Posterior vena cava (tissue), 2 donors: ENCODE measurements at regions not wholly inside any gene's neighbourhood (a gene's known extent, or its start where the extent isn't known, plus 50 kb on each side); places are given as distances from the start of the nearest gene placed in this dataset.
"Not testable (repeated sequence)": the region's sequence is repeated elsewhere in the genome, so short reads cannot be mapped to it uniquely, and the experiment has no call there.

Source experiments
- DNase-seq: peaks from one replicate; pipeline ENCODE4 v3.0.0-alpha.2; 2020; ENCODE audit warnings: low spot score
- intact Hi-C, 2 donors: fragments of 100-400 bp; cut with DNase I; formaldehyde crosslinking; loops; one replicate each; pipeline versions ENCODE4 v1.14.1 to v1.14.2; 2022 to 2023
- donor health status: DM: yes; HTN: yes; CAD: no.
- donor health status: DM: yes; HTN: yes; CAD: no.

DNA sequence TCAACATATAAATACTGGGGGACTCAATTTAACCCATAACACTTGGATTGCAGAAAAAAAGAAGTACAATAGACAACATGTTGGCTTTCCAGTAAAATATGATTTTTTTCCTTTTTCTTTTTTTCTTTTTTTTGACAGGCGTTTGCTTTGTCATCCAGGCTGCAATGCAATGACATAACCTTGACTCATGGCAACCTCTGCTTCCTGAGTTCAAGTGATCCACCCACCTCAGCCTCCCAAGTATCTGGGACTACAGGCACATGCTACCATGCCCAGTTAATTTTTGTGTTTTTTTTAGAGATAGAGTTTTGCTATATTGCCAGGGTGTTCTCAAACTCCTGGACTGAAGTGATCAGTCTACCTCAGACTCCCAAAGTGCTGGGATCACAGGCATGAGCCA, 1512.0 kb upstream of the PRMT6 start:
- no peak for DNase-seq
- intact Hi-C loops, result no loop called here

DNA sequence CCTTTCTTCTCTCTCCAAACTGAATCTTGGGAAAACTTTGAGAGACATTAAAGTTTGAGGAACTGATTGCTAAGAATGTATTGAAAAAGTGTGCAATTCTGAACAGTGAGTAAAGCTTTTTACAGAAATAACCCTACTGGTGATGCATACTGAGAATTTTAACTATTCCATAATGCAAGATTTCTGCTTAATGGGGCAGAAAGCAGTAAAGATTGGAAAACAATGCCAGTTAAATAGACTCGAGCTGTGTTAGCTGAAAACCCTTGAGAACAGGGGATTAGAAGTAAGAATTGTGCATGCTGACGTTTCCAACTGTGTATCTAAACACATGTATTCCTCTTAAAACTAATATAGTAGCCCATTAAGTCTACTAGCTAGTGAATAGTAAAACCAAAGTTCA, 1500.2 kb upstream of the PRMT6 start:
- intact Hi-C loops, result no loop called here

DNA sequence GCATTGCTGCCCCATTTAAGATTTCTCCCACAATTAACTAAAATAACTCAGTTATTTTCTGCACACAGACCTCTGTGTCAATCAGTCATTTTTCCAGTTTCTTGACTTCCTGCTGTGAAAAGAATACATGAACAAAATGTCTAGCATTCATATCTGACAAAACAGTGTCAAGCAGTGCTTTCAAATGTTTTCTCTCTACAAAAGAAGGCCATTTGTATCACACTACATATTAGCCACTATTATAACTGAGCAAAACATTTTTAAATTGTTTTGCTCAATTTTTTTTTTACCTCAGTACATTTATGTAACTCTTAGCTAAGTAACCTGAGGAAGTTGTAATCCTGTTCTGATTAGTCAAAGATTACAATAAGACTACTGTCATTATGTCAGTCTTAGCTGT, 1498.5 kb upstream of the PRMT6 start:
- no peak for DNase-seq
- intact Hi-C loops, result no loop called here

More for the DNA sequence above, 1500.2 kb upstream of the PRMT6 start:
- no peak for DNase-seq

DNA sequence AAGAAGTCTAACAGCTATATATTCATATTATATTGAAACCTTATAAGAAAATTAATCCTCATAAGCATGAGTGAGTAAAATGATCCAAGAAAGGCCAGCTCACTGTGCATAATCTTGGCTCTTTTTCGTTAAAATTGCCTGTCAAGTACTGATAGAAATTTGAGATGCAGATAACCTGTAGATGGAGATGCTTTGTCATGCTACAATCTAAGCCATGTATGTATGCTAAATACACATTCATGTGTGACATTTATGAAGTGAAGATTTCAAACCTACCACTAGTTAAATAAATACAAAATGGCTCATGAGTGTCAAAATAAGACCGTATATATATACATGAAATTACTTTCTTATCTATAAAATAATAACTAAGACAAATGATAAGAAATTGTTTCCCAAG, 1491.5 kb upstream of the PRMT6 start:
- DNase-seq, result no peak
- intact Hi-C loops, result no loop called here

- intact Hi-C loops, result no loop called here
- DNase-seq, result no peak
These were observed 1470.7 kb upstream of the PRMT6 start for GRCh38 chr1:105585791-105586190.

GRCh38 chr1:105591681-105592080, 1464.8 kb upstream of the PRMT6 start:
- no peak for DNase-seq
- intact Hi-C loops, result no loop called here

- intact Hi-C loops, result no loop called here
These were observed 1447.8 kb upstream of the PRMT6 start for GRCh38 chr1:105608713-105609112.

DNA sequence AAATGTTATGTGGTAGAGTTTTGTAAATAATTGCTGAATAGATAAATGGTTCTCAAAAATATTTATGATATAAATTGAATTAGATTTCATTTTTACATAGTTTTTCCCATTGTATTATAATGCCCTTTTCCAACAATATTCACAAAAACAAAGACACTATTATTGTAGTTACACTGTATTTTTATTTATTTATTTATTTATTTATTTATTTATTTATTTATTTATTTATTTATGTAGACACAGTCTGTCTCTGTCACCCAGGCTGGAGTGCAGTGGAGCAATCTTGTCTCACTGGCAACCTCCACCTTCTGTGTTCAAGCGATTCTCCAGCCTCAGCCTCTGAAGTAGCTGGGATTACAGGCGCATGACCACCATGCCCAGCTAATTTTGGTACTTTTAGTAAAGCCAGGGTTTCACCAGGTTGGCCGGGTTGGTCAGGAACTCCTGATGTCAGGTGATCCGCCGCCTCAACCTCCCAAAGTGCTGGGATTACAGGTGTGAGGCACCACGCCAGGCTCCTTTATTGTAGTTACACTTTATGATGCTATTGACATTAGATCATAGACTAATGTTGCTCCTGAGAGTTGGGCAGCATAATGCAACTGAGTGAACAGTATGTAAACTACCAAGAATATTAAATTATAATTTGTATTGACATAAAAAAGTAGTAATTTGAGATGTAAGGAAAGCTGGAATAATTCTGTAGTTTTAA, 1430.0 kb upstream of the PRMT6 start:
- intact Hi-C loops, result no loop called here
- no peak for DNase-seq

More at GRCh38 chr1:105608713-105609112, 1447.8 kb upstream of the PRMT6 start:
- DNase-seq, result no peak

DNA sequence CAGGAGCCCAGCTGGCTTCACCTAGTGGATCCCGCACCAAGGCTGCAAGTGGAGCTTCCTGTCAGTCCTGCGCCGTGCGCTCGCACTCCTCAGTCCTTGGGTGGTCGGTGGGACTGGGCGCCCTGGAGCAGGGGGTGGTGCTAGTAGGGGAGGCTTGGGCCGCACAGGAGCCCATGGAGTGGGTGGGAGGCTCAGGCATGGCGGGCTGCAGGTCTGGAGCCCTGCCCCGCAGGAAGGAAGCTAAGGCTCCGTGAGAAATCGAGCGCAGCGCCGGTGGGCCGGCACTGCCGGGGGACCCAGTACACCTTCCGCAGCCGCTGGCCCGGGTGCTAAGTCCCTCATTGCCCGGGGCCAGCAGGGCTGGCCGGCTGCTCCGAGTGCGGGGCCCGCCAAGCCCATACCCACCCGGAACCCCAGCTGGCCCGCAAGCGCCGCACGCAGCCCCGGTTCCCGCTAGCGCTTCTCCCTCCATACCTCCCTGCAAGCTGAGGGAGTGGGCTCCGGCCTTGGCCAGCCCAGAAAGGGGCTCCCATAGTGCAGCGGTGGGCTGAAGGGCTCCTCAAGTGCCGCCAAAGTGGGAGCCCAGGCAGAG, 1425.2 kb upstream of the PRMT6 start:
- peak; percentile 76 for DNase-seq
- intact Hi-C loops, result not testable (repeated sequence)

DNA sequence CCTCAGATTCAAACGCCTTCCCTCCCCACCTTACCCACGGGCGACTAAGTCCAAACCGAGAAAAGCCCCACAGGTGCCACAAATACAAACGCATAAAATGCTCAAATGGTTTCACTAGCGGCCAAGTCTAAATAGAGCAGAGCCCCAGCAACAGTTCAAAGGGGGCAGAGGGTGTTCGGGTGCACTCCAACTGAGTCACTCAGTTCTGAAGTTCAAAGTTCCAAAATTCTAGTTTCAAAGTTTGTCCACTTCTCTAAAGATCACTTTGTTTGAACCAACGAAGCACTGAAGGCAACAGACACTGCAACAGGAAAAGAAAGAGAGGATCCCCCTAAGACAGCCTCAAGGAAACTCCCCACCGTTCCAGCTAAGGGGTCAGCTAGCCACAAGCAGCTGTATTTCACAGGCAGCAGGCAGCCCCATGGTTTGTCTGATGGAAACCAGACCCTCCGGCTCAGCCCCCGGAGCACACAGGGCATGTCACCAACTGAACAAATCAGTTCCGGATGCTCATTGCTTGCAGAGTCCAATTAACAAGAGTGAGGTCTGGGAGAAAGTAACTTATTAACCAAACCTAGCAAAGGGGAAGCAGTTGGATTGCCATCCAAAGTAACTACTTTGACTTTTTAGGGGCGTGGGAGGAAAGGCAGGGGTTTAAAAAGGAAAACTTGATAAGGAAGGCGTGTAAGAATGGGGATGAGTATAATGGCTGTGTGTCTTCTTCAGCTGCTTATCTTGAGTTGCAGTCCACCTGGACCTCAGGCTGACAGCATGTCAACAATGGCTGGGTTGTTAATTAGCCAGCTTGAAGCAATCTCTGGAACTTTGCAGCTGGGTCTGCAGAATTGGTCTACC, 1423.9 kb upstream of the PRMT6 start:
- no peak for DNase-seq
- intact Hi-C loops, result no loop called here

DNA sequence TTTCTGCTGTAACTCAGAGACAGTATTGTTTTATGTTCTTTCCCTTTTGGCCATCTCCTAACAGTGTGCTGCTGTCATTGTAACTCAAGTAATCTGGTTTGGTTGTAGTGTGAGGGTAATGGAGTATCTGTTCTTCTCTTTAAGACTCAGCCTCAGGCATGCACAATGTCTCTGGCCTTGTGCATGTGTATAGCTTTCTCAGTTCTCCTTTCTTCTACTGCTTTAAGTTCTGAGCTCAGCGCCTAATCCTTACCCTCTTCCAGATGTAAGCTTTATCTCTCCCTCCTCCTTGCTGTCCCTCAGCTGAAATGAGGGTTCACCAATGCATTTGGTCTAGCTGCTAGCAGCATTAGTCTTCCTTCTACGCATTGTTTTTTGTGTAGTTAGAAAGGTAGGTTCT, 1420.4 kb upstream of the PRMT6 start:
- DNase-seq, result no peak
- intact Hi-C loops, result no loop called here

GRCh38 chr1:105641407-105641806, 1415.1 kb upstream of the PRMT6 start:
- no peak for DNase-seq

GRCh38 chr1:105652109-105652508, 1404.4 kb upstream of the PRMT6 start:
- DNase-seq, result no peak
- intact Hi-C loops, result no loop called here

More at GRCh38 chr1:105641407-105641806, 1415.1 kb upstream of the PRMT6 start:
- intact Hi-C loops, result no loop called here

DNA sequence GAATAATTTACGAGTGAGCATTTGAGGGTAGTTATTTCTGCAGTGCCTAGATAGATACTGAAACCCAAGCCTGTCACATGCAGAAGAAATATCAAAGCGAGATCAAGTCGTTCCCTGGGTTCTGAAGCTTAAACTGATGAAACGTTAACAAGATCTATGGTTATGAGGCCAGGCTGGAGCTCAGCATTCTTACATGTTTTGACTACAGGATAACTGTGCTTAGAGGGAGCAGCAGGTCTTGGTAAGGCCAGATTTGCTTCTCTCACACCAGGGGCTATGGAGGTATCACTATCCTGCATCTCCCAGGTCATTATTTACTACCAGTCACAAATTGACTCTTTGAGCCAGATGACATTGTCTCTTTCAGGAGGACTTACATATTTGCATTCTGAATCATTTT, 1401.4 kb upstream of the PRMT6 start:
- intact Hi-C loops, result no loop called here
- DNase-seq, result no peak

DNA sequence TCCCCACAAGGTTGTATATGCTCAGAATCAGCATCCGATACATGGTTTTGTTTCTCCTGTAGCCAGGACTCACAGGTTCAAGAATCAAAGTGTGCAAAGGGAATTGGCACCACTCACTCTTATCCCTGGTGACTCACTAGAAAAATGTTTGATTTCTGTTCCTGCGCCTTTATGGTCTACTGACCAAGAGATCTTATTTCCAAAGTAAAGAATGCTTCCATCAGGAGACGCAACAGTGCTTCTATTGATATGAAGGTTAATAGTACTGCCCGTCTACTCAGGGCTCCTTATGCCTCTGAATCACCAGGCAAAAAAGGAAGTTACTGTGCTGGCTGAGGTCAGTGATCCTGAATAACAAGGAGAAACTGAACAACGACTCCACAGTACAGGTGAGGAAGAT, 1392.0 kb upstream of the PRMT6 start:
- intact Hi-C loops, result loop anchor here in 1 of 2 donors (2.0 kb wide), 1 partner anchor 22 kb away; no protein-coding TSS in a partner anchor
- no peak for DNase-seq

GRCh38 chr1:105678334-105678733, 1378.1 kb upstream of the PRMT6 start:
- no peak for DNase-seq

DNA sequence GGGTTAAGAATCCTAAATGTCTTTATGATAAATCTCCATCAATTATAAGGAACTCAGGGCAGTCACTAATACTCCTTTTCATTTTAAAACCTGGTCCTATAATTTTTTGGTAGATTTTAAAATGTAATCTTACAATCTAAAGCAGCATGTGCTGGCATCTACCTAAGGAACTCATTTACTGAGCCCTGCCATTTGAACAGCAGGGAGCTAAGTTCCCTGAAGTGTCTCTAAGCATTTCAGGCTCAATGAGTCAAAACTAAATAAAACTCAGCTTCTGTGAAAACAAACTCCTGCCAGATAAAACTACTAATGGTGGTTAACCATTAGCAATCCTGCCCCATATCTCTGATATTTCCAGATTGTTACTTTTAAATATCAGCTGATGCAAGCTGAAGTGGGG, 1371.8 kb upstream of the PRMT6 start:
- DNase-seq, result no peak
- intact Hi-C loops, result no loop called here

More at GRCh38 chr1:105678334-105678733, 1378.1 kb upstream of the PRMT6 start:
- intact Hi-C loops, result no loop called here

DNA sequence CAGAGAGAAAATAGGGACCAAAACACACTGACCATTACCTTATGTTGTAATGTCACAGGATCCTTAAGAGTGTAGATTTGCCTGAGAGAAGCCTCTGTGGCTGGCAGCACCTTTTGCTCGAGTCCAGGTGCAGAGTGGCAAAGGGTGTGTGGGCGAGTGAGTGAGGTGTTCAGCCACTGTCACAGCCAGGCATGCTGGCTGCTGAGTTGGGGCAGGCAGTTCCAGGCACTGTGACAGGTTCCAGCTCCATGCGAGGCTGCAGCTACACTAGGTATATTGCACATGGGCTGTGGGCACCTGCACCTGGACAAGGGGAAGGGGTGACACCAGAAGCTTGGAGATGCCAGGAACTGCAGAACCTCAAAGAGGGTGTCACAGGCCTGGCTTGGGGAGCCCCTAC, 1370.4 kb upstream of the PRMT6 start:
- intact Hi-C loops, result loop anchor here in 1 of 2 donors (1.0 to 2.0 kb wide), 2 partner anchors 21 to 72 kb away; no protein-coding TSS in a partner anchor
- no peak for DNase-seq

DNA sequence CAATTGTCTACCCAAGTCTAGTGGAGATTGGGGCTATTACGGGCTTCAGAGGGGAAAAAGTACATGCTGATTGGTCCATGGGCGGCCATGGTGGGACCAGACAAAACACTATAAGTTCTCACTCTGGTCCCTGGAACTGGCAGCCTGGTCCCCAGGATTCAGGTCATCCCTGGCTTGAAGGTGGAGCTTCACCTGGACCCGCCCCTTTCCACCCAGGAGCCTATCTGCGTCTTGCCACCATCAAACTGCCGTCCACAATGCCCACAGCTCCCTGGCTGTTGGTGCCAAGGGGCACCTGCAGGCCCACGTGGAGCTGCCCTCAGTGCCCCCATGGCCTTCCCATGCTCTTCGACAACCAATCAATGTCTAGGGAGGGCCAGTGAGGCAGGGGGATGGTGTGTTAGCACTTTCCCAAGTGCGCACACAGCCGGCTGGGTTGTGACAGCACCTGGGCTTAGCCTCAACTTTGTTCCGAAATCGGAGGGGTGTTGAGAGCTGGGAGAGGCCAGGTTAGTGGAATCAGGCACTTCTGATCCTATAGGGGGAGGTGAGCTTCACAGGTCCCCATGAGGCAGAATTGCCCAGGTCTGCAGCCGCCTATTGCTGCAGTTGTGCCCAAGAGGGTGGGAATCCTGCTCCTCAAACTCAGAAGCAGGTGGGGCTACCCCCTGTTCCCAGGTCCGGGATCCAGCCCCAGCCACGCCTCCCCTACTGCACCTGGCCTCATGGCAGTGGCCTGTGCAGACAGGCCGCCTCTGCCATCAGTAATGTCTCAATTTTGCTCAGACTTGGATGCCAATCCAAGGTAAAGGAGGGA, 1369.4 kb upstream of the PRMT6 start:
- DNase-seq, result no peak
- intact Hi-C loops, result loop anchor here in 1 of 2 donors (1.0 to 2.0 kb wide), 2 partner anchors 22 to 71 kb away; no protein-coding TSS in a partner anchor
